Glomerular visceral epithelial cell (primary cell): ENCODE measurements at regions not wholly inside any gene's neighbourhood (a gene's known extent, or its start where the extent isn't known, plus 50 kb on each side); places are given as distances from the start of the nearest gene placed in this dataset.
A peak's percentile ranks its signal among the peaks of the same experiment; 100 is the strongest.
"Not testable (repeated sequence)": the region's sequence is repeated elsewhere in the genome, so short reads cannot be mapped to it uniquely, and the experiment has no call there.

ENCODE experiments used
- DNase-seq: peaks from one replicate; pipeline ENCODE4 v3.0.0-alpha.2; 2016; ENCODE audit errors: extremely low spot score

DNA sequence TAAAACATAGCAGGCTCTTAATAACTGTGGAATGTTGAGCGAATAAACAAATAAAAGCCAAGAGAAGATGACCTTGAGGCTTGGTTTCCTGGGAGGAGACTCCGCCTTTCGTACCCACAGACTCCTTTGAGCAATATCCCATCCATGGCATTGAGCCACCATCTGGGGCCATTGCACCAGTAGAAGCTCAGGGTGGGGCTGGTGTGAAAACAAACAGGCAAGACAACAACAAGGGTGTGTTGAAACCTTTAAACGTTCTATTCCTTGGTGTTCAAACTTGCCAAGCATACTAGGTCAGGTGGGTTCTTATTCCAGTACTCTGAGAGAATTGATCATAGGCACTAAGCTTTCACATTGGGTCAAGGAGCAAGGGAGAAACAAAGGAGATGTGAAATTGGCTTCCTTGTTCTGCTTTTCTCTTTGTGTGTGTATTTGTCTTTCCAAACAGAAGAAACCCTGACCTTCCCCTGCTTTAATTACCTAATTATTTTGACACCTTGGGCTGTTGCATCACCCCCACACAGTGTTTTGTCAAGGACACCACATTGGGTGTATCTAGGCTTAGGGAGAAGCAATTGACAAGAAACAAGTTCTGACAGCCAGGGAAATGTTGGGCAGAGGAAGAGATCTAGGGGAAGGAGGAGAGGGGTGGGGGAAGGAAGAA, 105.1 kb upstream of the BCL6 start:
- DNase-seq = no peak

DNA sequence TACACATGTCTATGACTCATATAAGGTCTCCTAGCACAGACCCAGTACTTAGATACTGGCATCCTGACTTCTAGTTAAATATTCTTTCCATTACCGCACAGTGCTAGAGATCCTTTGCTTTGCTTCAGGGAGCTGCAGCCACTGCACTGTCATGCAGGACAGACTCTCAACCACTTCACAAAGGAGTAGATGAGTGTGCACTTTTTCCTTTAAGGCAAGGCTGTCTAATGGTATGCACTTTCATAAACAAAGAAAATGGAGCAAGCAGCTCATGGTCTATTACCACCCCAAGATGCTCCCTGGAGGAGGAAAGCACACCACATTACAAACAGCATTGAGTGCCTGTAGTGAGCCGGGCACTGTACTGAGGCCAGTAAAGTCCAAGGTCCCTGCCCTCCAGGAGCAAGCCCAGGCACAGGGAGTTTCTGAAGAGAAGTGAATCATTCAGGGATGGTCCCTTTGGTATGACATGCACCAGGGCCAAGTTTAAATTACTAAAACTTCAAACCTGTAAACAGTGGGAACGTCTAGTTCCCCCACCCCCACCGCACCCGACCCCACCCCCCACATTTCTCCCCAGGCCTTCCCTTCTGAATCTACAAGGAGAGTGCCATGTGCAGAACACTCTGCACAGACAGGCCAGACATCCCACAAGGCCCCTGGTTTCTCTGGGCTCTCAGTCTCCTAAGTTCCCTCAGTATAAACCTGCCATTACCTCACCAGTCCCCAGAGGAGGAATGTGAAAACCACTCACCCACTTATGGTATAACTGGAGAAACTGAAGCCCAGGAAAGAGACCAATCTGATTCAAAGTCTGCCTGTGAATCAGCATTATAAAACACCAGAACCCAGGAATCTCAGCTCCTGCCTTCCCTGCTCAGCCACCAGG, 107.8 kb upstream of the BCL6 start:
- DNase-seq = peak; percentile 35

DNA sequence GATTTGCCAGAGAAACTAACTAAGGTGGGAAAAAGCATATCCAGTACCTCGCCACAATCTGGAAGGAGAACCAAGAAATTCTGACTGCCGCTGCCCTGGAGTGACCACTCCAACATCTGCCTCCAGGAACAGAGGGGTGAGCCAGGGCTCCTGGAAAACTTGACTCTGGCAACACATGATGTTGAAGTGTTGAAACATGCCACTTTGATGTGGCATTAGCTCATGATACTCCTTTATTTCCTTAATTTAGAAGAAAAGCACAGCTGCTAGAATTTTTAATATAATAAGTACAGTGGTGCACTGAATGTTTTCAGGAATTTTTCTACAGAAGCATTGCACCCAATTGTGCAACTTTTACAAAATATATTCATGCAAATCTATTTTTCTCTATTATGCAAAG, 109.9 kb upstream of the BCL6 start:
- DNase-seq = no peak

DNA sequence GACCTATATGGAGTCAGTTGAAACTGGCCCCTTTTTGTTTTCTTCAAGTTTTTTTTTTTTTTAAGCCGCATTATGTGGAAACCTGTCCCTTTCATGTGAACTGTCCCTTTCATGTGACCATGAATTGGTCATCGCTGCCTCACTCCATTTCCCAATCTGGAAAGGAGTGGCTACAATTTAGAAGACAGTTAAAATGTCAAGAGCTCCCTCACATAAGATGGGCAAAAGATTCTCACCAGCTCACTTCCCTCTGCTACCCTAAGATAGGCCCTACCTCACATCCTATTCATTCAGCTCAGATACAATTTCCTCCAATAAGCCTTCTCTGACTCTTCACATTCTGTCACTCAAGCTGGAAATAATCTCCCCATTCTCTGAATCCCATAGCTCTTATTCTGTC, 111.3 kb upstream of the BCL6 start:
- DNase-seq = no peak

DNA sequence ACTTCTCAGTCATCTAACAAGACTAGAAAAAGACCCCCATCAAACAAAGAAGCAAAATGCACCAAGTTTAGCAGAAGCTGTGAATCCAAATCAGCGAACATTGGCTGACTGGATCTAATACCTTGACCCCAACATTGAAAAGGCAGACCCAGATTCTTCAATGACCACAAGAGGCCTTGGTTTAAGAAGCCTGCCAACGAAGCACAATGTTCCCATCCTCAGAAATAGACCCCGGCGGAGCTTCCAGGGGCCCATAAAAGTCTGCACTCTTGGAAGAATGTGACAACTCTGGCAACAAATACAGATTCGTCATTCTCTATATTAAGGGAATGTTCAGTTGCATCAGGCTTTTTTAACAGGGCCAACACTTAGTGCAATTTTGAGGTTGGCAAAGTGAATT, 112.8 kb upstream of the BCL6 start:
- no peak for DNase-seq

DNA sequence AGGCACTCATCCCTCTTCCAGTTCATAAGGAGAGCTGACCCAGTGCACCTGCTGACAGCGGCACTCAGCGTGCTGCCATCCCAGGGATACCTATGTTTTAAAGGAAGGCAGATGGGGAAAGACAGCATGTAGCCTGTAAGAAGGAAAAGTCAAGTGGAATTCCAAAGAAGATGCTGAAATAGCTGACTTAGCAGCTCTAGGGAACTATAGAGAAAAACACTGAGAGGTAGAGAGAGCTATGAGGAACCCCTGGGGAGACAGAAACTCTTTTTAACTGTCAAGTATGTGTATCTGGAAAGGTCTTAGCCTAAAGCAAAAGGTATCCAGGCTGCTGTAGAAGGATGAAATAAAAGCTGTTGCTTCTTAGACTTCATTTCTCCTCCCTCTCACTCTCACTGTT, 113.4 kb upstream of the BCL6 start:
- no peak for DNase-seq

DNA sequence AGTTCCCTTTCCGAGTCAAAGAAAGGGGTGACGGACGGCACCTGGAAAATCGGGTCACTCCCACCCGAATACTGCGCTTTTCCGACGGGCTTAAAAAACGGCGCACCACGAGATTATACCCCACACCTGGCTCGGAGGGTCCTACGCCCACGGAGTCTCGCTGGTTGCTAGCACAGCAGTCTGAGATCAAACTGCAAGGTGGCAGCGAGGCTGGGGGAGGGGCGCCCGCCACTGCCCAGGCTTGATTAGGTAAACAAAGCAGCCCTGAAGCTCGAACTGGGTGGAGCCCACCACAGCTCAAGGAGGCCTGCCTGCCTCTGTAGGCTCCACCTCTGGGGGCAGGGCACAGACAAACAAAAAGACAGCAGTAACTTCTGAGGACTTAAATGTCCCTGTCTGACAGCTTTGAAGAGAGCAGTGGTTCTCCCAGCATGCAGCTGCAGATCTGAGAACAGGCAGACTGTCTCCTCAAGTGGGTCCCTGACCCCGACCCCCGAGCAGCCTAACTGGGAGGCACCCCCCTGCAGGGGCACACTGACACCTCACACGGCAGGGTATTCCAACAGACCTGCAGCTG, 117.5 kb upstream of the BCL6 start:
- not testable (repeated sequence) for DNase-seq

DNA sequence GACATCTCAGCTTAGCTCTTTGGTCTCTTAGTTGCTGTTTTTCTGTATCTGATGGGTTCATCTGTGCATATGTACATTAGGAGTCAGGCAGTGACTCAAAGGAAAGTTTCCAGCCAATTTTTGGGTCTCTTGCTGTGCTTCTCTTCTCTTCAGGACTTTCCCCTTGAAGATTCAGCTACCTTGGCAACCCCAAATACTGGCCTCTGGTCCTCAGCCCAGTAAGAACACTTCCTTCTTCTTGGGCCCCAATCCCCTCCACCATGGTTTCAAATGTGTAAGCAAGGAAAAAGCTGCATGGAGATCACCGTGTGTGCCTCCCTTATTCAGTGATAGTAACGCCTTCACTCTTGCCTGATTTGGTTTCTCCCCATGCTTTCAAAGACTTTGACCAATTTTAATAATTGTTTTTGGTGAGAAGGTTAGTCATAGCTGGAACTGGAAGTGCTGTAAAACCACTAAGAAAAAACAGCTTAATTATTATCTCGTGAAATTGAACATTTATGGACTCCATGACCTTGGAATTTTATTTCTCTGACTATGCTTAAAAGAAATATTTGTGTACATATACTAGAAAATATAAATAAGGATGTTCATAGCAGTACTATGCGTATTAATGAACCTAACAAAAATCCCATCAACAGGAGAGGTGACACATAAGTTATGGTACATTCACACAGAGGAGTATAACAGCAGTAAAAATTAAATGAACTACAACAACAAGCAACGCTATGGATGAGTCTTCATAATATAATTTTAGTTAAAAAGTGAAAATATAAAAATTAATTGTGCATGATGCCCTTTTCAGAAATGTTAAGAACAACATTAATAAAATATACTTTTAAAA, 125.3 kb upstream of the BCL6 start:
- peak; percentile 54 for DNase-seq

DNA sequence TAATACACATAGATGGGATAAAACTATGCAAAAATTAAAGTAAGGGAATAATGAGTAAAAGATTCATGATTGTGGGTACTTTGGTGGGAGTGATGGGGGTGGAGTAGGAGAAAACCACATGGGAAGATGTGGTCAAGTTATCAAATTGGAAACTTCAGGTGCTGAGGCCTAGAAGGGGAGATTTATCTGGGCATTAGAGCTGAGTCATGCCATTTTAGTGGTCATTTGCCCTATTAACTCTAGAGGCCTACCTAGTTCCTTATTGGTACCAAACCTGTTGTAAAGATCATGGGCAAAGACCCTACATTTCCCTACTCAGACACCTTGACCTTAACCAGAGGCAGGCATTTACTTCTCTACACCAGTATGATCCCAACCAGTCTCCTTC, 125.9 kb upstream of the BCL6 start:
- peak; percentile 60 for DNase-seq

DNA sequence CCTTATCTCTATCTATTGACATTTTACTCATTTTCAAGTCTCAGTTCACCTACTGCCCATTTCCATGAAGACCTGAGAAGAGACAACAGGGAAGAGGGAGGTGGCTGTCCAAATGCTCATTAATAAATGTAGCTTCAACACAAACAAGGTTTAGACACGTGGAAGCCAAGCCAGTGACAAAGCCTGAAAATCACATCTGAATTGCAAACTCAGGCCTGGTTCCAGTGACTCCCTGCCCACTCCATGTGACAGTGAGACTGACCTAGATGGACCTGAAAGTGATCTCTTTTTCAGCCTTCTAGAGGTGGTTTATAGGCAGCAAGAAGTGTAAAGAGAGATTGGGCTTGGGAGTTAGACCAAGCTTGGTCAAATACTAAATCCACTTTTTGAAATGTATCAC, 126.6 kb upstream of the BCL6 start:
- no peak for DNase-seq

DNA sequence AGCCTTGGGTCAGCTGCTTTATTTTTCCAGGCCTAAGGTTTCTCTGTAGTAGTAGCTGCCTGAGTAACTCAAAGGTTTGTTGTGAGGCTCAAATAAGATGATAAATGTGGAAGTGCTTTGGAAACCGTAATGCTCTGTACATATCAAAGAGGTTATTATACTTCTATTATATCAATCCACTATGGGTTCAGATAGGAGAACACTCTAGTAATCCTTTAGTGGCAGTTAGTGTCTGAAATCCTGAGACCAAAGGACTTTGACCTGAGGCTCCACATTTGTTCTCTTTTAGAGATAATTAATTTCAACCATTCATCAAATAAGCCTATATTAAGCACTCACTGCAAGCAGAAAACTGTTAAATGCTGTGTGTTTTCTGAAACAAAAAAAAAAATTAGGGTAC, 128.6 kb upstream of the BCL6 start:
- DNase-seq = no peak

DNA sequence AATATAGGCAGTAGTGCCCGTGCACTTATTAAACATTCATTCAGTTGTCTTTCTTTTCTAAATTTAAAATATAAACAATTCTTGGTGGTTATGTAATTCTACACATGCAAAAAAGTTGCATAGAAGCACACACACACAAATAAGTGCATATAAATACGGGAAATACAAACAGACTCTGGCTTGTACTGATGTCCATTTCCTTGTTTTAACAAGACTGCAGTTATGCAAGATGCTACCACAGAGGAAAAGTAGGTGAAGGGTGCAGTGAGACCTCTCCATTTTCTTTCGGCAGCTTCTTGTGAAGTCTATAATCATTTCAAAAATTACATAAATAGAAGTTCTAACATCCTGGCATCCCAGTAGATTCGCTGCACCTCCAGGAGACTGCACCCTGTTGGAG, 130.6 kb upstream of the BCL6 start:
- DNase-seq = no peak

DNA sequence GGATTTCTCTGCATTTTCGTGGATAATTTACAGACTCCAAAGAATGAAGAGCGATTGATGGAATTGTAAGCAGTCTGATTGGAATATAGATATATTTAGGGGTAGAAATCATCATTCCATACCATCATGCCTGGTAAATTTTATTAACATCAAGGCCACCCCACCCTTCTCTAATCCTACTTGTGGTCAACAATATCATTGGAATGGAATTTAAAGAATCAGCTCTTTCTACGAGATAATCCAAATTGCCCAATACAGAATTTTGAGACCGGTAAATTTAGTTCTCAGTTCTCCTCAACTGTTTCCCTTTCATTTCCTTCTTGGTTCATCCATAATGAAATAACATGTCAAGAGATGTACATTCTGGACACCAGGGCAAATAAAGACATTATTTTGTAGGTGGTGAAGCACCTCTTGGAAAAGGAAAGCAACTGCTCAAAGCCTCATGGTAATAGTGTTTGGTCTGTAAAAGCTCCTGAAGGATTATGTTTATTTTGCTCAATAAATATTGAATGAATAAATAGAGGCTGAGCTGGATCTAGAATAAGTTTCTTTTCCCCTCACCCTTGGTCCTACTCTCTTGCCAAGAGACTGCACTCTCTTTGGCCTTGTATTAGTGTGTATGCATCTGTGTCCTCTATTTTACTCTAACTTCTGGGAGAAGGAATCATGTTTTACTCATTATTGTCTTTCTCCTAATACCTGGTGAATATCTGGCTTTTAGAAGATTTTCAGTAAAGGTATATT, 133.7 kb upstream of the BCL6 start:
- DNase-seq = peak; percentile 40

DNA sequence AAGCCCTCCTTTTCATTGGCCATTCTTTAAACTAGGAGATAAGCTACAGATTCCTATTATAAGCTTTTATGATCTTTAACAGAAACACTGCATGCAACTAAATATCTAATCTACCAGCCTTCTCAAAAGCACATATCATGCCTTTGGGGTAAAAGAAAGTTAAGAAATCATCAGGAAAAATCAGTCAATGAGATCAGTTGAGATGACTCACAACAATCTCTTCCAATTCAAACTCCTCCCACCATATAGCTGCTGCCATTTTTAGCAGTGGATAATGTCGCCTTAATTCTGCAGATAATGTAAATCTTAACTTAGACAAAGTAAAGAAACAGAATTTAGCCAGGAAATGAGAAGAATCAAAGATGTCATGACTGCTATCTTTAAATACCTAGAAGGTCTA, 135.2 kb upstream of the BCL6 start:
- no peak for DNase-seq

DNA sequence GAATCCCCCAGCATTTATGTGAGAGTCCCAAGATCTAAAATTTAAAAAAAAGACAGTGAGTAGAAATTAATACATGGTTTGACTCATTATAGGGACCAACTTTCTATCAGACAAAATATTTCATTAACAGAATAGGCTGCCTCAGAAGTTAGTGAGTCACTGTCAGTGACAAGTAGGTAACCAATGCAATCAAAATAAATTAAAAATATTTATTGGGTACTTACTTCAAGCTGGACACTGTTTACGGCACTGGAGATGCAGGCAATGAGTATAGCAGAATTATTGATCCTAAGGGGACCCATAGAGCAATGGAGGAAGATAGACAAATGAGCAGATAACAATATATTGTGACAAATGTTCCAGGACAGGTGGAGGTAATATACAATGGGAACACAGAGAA, 135.6 kb upstream of the BCL6 start:
- DNase-seq = no peak

DNA sequence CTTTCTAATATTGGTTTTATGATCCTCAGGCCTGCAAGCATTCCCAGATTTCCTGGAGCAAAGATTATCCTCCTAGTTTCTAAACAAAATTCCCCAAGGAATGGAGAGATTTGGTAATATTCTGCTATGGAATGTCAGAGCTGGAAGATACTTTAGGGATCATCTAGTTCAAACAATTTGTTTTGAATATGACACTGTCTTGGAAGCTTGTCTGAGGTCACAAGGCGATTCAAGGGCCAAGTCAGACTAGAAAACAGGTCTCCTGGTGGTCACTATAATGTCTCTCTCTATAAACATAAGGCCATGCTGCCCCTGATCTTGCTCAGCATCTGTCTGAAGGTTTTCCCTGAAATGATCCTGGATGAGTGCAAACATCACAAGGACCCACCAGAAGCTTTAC, 143.4 kb upstream of the BCL6 start:
- DNase-seq = no peak

DNA sequence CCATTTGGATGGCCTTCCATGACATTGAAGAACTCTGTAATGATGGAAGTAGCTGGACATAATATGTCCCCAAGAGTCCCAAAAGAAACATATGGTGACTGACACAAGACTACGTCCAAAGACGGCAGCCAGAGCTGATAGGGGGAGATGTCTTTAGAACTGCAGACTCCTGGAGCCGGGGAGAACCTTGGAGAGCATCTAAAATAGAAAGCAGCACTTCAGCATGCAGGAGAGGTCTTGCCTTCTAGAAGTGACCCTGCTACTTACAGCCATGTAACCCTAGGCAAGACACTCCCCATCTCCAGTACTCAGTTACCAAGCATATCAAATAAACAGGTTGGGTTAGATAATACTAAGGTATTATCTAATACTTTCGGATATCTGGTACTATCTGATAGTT, 143.8 kb upstream of the BCL6 start:
- no peak for DNase-seq

DNA sequence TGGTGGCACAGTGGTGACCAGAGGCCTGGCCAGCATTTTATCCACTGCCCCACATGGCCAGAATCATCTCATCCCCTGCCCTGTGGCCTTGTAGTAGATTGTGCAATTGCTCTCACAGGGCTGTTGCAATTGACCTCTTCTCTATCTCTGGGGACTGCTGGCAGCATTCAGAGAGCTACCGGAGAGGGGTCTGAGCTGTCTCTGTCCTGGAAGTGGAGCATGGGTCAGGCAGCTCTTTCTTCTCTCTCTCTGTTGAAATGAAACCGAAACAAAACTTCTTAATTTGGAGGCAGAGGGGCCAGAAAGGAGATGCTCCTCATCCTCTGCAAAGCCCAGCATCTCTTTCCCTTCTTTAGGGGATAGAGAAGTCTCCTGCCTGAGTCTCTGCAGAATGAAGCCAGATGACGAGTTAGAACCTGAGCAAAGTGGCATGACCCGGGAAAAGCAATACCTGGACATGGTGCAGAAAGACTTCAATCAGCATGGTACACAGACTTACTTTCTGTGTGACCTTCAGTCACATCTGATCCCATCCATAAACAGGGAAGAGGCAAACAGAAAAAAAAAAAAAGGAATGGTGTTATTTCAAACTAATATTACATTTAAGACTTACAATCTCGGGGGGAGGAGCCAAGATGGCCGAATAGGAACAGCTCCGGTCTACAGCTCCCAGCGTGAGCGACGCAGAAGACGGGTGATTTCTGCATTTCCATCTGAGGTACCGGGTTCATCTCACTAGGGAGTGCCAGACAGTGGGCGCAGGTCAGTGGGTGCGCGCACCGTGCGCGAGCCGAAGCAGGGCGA, 144.5 kb upstream of the BCL6 start:
- no peak for DNase-seq

DNA sequence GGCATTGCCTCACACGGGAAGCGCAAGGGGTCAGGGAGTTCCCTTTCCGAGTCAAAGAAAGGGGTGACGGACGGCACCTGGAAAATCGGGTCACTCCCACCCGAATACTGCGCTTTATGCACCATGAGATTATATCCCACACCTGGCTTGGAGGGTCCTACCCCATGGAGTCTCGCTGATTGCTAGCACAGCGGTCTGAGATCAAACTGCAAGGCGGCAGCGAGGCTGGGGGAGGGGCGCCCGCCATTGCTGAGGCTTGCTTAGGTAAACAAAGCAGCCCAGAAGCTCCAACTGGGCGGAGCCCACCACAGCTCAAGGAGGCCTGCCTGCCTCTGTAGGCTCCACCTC, 145.1 kb upstream of the BCL6 start:
- not testable (repeated sequence) for DNase-seq

DNA sequence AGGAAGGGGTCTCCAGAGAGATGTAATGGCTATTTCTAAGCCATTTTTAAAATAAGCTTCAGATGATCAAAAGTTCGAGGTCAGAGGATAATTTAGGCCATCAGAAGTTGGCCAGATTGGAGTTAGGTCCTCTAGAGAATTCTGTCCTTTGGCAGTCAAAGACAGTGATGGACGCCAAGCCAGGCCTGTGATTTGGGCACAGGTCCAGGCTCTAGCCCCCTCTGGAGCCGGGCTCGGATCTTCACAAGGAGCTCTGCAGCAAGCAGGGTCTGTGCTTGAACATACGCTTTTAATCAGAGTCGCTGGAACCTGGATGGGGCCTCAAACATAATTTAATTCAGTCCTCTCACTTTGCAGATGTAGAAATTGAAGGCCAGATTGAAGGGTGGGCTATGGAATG, 151.4 kb upstream of the BCL6 start:
- DNase-seq = no peak

DNA sequence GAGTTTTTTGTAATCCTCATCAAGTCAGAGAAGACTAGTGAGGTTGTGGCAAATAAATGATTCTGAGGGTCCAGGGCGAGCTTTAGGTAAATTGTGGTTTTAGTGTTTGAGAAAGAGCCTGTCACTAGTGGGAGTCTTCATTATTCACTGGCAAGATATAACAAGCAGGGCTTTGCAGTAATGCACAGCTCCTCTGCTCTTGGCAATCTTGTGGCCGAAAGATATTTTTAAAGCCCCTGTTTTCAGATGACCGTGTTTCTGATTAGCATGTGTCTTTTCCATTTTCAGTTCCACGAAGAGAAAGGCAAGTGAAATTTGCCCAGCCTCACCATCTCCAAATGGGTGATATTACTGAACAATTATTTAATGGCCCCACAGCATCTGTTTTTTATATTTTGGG, 154.0 kb upstream of the BCL6 start:
- DNase-seq = no peak
